DOHH2 (cell line): ENCODE measurements at regions not wholly inside any gene's neighbourhood (a gene's known extent, or its start where the extent isn't known, plus 50 kb on each side); places are given as distances from the start of the nearest gene placed in this dataset.
"Not testable (repeated sequence)": the region's sequence is repeated elsewhere in the genome, so short reads cannot be mapped to it uniquely, and the experiment has no call there.

Experiments used
- H3F3A ChIP-seq: fragments of 200-600 bp; sonication (generic), shearing (Covaris generic); 2 replicates; pipeline ENCODE4 v1.6.0; 2016; ENCODE audit warnings: antibody characterized with exemption, mild to moderate bottlenecking; ENCODE audit not compliant: control insufficient read depth, insufficient read depth
- H3K27ac ChIP-seq: fragments of 200-600 bp; sonication (generic); 2 replicates; pipeline ENCODE4 v1.5.1; 2014; ENCODE audit warnings: low read depth, mild to moderate bottlenecking, low read length, moderate library complexity
- H3K27me3 ChIP-seq: fragments of 200-600 bp; sonication (generic); 2 replicates; pipeline ENCODE4 v1.6.1; 2014; ENCODE audit warnings: mild to moderate bottlenecking, low read length, mixed read lengths; ENCODE audit not compliant: control insufficient read depth
- H3K36me3 ChIP-seq: fragments of 200-600 bp; sonication (generic); 2 replicates; pipeline ENCODE4 v1.6.1; 2014; ENCODE audit warnings: mild to moderate bottlenecking, low read length, moderate library complexity, mixed read lengths; ENCODE audit not compliant: control insufficient read depth
- H3K4me1 ChIP-seq: fragments of 200-600 bp; sonication (generic); 2 replicates; pipeline ENCODE4 v1.6.1; 2014; ENCODE audit warnings: mild to moderate bottlenecking, low read length, mixed read lengths; ENCODE audit not compliant: control insufficient read depth
- H3K4me2 ChIP-seq: fragments of 200-600 bp; sonication (generic); 2 replicates; pipeline ENCODE4 v1.6.0; 2014; ENCODE audit warnings: mild to moderate bottlenecking, low read length, moderate library complexity
- H3K4me3 ChIP-seq: fragments of 200-600 bp; sonication (generic); 2 replicates; pipeline ENCODE4 v1.5.1; 2014; ENCODE audit warnings: mild to moderate bottlenecking, low read length, mixed read lengths
- H3K79me2 ChIP-seq: fragments of 200-600 bp; sonication (generic); 2 replicates; pipeline ENCODE4 v1.6.1; 2014; ENCODE audit warnings: mild to moderate bottlenecking, low read length, mixed read lengths; ENCODE audit not compliant: control insufficient read depth
- H3K9me2 ChIP-seq: fragments of 200-600 bp; sonication (generic); replicated peaks from 2 replicates; pipeline ENCODE4 v1.6.1; 2014; ENCODE audit warnings: mild to moderate bottlenecking, low read length, mixed read lengths; ENCODE audit not compliant: control insufficient read depth
- H3K9me3 ChIP-seq: fragments of 200-600 bp; sonication (generic); 2 replicates; pipeline ENCODE4 v1.6.1; 2014; ENCODE audit warnings: antibody characterized with exemption, low read length, mixed read lengths; ENCODE audit not compliant: control insufficient read depth, insufficient read depth
- H4K20me1 ChIP-seq: fragments of 200-600 bp; sonication (generic); 2 replicates; pipeline ENCODE4 v1.6.0; 2014; ENCODE audit warnings: low read depth, mild to moderate bottlenecking, antibody characterized with exemption, low read length, moderate library complexity; ENCODE audit not compliant: control insufficient read depth, insufficient read depth
- CTCF ChIP-seq: fragments of 200-600 bp; sonication (generic); IDR thresholded peaks from one replicate; pipeline ENCODE4 v1.5.1; 2014; ENCODE audit warnings: antibody characterized with exemption, mild to moderate bottlenecking, low read depth, low read length; ENCODE audit not compliant: poor library complexity, severe bottlenecking
- EZH2phosphoT487 ChIP-seq: fragments of 200-600 bp; sonication (generic); IDR thresholded peaks from 2 replicates; pipeline ENCODE4 v1.6.1; 2017; ENCODE audit warnings: borderline replicate concordance, mild to moderate bottlenecking, antibody characterized with exemption, low read length, moderate library complexity, mixed read lengths

DNA sequence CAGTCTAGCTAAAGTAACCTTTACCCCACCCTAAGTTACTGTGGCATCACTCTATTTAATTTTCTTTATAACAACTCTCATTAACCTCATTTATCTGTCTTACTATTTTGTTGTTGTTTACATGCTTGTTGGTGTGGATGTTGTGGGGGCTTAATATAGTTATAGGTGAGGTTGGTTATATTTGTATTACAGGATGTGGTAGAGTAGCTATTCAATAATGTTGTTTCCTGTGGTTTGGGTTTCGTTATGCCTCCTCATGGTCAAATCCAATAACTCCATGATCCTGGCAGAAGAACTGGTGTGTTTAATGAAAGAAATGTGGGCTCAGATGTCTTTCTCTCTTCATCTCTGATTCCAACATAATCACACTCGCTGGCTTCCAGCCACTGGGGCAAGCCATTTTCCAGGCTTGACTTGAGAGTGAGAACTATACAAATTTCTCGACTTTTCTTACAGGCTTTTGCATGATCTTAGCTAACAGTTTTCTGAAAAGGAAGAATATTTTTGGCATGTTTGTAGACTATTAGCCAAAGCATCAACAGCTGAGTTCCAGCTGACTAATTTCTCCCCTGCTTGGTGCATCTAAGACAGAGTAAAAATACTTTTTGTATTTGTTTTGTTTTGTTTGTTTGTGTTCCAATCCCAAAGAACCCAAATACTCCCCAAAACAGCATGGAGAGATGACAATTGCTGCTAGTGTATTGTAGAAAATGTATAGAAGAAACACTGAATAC, 303.7 kb upstream of the PAPPA start:
- Histone ChIP-seq H4K20me1 (no peaks in the 10 kb centered on the region), H3K4me1 (no peaks in the 10 kb centered on the region), H3K9me2 (no peaks in the 10 kb centered on the region), H3K79me2 (no peaks in the 10 kb centered on the region), H3K27me3 (no peaks in the 10 kb centered on the region), H3K4me3 (no peak overlapping the region), H3K36me3 (no peaks in the 10 kb centered on the region), H3K9me3 (no peaks in the 10 kb centered on the region), H3K27ac (no peak overlapping the region), H3F3A (no peaks in the 10 kb centered on the region), H3K4me2 (no peak overlapping the region)
- TF ChIP-seq EZH2phosphoT487, result no peak
- TF ChIP-seq CTCF, result no peak

- H3K4me1 ChIP-seq, result no peaks in the 10 kb centered on the region
- H3K4me2 ChIP-seq, result no peak overlapping the region
- H3K27me3 ChIP-seq, result no peaks in the 10 kb centered on the region
- no peaks in the 10 kb centered on the region for H4K20me1 ChIP-seq
- no peaks in the 10 kb centered on the region for H3K9me3 ChIP-seq
- no peak overlapping the region for H3K27ac ChIP-seq
- no peaks in the 10 kb centered on the region for H3K36me3 ChIP-seq
- no peaks in the 10 kb centered on the region for H3K9me2 ChIP-seq
- H3F3A ChIP-seq, result no peaks in the 10 kb centered on the region
- no peak overlapping the region for H3K4me3 ChIP-seq
- TF ChIP-seq EZH2phosphoT487 (no peak), CTCF (no peak)
- H3K79me2 ChIP-seq, result no peaks in the 10 kb centered on the region
Measured at GRCh38 chr9:115850548-115851304, 302.9 kb upstream of the PAPPA start.

DNA sequence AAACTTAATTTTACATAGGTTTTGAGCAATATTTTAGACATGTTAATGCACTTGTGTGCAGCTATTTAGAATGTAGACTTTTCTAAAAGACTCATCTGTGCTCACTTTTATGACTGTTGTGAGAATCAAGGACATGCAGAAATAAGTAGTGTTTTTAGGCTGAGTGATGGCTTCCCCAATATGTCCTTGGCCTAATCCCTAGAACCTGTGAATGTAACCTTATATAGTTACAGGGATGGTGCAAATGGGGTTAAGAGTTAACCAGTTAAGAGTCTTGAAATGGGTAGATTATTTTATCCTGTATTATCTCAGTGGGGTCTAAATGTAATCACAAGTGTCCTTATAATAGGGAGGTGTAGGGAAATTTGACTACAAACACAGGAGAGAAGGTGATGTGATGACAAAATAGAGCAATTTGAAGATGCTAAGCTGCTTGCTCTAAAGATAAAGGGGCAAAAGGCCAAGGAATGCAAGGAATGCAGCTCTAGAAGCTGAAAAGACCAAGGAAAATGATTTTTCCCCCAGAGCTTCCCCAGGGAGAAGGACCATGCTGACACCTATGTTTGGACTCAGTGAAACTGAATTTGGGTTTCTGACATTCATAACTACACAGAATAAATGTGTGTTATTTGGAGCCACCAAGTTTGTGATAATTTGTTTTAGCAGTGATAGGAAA, 298.0 kb upstream of the PAPPA start:
- no peaks in the 10 kb centered on the region for H3K79me2 ChIP-seq
- no peaks in the 10 kb centered on the region for H3K4me1 ChIP-seq
- H3K9me3 ChIP-seq, result no peaks in the 10 kb centered on the region
- H3K27me3 ChIP-seq, result no peaks in the 10 kb centered on the region
- no peak overlapping the region for H3K4me3 ChIP-seq
- H3K4me2 ChIP-seq, result no peak overlapping the region
- H4K20me1 ChIP-seq, result no peaks in the 10 kb centered on the region
- H3K9me2 ChIP-seq, result no peaks in the 10 kb centered on the region
- no peak overlapping the region for H3K27ac ChIP-seq
- H3F3A ChIP-seq, result no peaks in the 10 kb centered on the region
- no peaks in the 10 kb centered on the region for H3K36me3 ChIP-seq
- TF ChIP-seq CTCF (no peak), EZH2phosphoT487 (no peak)

DNA sequence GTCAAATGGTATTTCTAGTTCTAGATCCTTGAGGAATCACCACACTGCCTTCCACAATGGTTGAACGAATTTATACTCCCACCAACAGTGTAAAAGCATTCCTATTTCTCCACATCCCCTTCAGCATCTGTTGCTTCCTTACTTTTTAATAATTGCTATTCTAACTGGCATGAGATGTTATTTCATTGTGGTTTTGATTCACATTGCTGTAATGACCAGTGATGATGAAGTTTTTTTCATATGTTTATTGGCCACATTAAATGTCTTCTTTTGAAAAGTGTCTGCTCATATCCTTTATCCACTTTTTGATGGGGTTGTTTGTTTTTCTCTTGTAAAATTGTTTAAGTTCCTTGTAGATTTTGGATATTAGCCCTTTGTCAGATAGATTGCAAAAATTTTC, 295.2 kb upstream of the PAPPA start:
- H3K79me2 ChIP-seq, H3F3A ChIP-seq, H3K9me3 ChIP-seq: not testable (repeated sequence)

More for the DNA sequence above, 295.2 kb upstream of the PAPPA start:
- not testable (repeated sequence) for H3K4me3 ChIP-seq, H3K9me2 ChIP-seq, H3K27me3 ChIP-seq, H3K4me1 ChIP-seq, H3K36me3 ChIP-seq, H3K27ac ChIP-seq, H4K20me1 ChIP-seq, H3K4me2 ChIP-seq
